Amniotic stem cell (primary cell): ENCODE measurements at regions not wholly inside any gene's neighbourhood (a gene's known extent, or its start where the extent isn't known, plus 50 kb on each side); places are given as distances from the start of the nearest gene placed in this dataset.
"Not testable (repeated sequence)": the region's sequence is repeated elsewhere in the genome, so short reads cannot be mapped to it uniquely, and the experiment has no call there.

Experiments used
- DNase-seq: peaks from one replicate; lab custom pipeline; 2025; lab: John Stamatoyannopoulos, UW

DNA sequence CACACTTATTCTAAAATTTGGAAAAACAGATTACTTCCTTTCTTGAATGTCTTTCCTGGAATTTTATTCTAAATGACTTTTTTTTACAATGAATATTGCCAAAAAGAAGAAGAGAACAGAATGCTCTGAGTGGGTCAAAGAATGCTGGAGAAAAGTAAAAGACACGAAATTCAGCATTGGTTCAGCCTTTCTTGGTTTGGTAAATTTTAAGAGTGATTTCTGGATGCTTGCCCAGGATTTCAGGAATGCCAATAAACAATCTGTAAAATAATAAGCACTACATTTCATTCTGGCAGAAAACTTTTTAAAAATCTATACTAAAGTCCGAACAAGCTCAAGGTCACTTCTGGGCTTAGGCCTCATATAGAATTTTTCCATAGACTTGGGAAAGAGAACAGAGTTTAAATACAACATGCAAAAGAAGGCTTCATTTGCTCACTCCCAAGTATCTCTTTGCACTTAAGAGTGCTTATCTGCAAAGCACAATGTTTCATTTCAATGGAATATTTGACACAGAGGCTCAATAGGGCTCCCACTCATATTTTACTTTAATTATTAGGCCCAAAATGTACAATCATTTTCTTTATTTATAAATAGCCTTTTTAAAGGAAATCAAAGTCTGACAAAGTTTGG is 359.5 kb upstream of the ANKRD30A start:
- DNase-seq: no peak

DNA sequence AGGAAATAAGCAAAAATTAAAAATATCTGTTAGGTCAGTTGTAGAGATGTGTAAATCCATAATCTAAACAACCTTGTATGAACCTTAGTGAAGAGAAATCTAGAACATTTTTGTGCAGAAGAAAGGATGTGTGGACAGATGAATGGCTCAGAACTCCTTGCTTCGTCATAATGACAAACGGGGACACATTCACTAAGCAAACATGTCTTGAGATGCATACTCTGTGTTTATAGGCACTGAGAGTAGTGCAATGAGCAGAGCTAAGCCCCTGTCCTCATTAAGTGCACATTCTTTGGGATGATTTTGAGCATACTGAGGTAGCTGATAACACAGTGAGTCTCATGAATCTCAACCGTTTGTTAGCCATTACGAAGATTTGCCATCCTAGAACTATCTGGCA is 360.6 kb upstream of the ANKRD30A start:
- DNase-seq: no peak

- no peak for DNase-seq
Observed at GRCh38 chr10:36761121-36761520, 364.3 kb upstream of the ANKRD30A start.

DNA sequence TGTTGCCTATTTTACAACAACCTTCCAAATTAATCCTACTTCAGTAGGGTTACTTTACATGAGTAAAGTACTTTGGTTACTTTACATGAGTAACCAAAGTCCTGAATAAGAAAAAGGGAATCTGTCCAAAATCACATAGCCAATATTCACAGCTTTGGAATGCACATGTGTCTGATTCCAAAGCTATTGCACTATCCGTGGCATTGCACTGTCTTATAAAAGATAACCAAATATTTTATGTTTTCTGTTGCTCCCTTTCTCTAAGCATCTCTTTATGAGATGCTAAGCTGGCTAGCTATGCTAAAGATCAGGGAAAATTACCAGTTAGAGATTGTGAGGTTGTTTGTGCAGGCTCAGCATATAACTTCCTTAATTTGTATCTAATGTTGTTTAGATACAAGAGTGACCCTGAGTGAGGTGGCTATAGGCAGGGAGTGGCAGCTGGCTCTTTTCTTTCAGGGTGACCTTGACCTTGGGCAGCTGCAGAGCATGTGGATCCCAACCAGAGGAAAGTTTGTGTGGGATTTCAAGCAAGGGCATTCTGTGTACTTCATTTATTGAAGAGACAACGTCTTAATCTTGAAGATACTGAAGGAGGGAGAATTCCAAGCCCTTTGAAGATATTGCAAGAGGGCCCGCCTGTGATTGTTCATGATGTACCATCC is 366.1 kb upstream of the ANKRD30A start:
- DNase-seq: peak; percentile 63

DNA sequence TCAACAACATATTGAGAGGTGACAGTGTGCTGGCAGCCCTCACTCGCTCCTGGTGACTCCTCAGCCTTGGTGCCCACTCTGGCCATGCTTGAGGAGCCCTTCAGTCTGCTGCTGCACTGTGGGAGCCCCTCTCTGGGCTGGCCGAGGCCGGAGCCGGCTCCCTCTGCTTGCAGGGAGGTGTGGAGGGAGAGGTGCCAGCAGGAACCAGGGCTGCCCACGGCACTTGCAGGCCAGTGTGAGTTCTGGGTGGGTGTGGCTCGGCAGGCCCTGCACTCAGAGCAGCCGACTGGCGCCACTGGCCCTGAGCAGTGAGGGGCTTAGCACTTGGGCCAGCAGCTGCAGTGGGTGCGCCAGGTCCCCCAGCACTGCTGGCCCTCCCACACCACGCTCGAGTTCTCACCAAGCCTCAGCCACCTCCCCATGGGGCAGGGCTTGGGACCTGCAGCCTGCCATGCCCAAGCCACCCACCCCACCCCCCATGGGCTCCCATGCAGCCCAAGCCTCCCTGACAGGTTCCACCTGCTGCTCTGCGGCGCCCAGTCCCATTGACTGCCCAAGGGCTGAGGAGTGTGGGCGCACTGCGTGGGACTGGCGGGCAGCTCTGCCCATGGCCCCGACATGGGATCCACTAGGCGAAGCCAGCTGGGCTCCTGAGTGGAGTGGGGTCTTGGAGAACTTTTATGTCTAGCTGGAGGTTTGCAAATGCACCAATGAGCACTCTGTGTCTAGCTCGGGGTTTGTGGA is 377.1 kb upstream of the ANKRD30A start:
- DNase-seq: no peak

DNA sequence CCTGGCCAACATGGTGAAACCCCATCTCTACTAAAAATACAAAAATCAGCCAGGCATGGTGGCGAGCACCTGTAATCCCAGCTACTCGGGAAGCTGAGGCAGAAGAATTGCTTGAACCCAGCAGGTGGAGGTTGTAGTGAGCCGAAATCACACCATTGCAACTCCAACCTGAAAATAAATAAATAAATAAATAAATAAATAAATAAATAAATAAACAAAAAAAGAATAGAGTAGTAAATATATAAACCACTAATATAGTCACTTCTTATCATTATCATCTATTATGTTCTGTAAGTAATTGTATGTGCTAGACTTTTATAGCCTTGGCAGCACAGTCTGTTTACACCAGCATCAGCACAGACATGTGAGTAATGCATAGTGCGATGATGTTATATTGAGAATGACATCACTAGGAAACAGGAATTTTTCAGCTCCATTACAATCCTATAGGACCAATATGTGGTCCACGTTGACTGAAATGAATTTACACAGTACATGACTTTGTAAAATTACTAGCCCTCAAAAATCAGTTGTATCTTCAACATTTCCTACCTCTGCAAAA is 385.4 kb upstream of the ANKRD30A start:
- no peak for DNase-seq

DNA sequence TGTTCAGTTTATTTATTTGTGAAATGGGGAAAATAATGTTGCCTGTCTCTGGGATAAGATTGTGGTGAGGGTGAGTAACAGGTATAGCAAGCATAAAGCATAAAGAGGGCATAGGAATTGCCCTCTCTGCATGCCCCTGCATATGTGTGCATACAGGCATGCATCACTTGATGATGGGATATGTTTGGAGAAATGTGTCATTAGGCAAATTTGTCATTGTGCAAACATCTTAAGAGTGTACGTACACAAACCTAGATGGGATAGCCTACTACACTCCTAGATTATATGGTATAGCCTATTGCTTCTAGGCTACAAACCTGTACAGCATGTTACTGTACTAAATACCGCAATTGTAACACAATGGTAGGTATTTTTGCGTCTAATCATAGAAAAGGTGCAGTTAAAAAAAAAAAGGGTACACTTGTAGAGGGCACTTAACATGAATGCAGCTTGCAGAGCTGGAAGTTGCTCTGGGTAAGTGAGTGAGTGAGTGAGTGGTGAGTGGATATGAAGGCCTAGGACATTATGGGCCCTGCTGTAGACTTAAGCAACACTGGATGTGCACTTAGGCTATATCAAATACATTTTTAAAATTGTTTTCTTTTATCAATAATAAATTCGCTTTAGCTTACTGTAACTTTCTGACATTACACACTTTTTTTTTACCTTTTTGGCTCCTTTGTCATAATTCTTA is 386.5 kb upstream of the ANKRD30A start:
- DNase-seq: no peak

DNA sequence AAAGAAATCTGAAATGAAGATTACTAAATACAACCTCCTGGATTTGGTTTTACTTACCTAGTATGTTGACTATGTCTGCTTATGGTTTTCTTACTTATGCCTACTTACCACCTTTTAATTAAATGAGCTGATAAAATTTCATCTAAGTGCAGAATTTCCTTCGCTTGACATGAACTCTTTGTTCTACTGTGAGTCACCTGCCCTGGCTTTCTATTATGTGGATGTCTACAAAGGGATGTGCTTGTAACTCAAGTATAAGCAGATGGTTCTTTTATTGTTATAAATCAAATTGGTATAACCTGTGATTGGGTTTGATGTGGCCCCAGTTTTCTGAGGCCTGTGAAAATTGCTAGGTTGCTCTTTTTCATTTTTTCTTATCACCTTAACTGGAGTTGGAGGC is 389.1 kb upstream of the ANKRD30A start:
- no peak for DNase-seq

DNA sequence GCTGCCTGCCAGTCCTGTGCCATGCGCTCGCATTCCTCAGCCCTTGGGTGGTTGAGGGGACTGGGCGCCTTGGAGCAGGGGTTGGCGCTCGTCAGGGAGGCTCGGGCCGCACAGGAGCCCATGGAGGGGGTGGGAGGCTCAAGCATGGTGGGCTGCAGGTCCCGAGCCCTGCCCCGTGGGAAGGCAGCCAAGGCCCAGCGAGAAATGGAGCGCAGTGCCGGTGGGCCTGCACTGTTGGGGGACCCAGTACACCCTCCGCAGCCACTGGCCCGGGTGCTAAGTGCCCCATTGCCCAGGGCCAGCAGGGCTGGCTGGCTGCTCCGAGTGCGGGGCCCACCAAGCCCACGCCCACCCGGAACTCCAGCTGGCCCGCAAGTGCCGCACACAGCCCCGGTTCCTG is 390.8 kb upstream of the ANKRD30A start:
- DNase-seq: not testable (repeated sequence)

DNA sequence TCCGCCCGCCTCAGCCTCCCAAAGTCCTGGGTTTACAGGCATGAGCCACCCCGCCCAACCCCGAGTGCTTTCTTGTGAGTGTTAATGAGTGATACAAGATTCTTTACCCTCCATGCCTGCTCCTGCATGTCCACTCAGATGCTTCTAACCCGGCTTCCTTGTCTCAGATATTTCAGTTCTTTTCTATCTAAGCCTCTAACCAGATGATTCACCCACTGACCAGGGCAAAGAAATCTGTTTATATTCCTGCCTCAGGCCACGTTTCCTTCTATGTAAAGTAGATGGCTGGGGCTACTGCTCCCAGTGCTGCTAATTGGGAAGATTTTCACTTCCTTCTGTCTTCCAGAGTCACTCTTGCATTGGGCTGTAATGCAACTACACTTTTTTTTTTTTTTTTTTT is 395.1 kb upstream of the ANKRD30A start:
- no peak for DNase-seq

DNA sequence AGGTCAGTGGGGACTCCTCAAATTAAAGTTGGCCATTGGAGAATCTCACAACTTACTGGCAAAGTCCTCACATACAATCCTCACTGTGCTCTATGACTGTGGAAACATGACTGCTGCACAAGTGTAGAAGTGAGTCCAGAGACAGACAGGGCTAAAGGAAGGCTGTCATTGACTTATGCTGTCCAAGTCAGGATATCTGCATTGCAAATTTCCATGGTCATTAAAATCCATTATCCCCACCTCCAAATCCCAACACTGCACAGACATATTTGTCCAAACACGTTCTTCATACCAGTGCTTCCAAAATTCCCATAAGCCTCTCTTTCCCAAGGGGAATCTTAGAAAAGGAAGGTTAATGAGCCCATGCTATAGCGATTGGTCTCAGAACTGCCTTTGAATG is 396.8 kb upstream of the ANKRD30A start:
- no peak for DNase-seq

DNA sequence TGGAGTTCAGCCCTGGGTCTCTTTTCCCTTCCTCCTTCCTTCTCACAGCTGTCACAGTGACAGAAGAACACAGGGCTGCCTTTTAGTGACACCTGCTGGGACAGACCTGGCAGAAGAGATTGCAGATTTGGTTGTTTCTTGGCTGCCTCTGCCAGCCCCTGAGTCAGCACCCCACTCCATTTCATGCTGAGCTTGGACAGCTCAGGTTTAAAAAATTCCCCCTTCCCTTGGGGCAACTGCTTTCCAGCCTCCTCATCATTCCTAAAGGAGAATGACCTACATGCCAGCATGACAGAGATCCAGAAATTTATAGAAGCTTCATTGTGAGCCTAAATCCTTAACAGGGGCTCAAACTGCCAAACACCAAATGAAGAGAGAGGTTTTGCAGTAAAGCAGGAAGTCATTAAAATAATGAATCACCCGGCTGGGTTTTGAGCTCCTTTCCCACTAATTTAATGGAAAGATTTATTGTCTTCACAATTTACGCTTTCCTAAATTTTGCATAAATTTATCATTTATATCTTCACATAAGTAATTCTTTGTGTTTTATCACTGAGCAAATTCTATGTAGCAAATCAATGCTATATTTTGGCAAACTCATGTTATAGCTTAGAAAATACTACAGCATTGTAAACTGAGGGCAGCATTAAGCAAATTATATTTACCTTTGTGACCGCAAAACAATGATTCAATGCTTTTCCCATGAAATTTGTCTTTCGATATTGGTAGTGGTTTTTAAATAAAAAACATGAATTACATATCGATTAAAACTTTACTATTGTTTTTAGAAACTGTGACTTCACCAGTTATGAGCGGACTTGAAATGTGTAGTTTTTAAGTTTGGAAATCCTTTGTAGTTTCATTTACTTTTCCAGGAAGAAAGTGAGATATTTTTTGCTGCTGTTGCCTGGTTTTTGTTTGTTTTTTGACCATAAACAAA is 399.5 kb upstream of the ANKRD30A start:
- DNase-seq: peak; percentile 75

DNA sequence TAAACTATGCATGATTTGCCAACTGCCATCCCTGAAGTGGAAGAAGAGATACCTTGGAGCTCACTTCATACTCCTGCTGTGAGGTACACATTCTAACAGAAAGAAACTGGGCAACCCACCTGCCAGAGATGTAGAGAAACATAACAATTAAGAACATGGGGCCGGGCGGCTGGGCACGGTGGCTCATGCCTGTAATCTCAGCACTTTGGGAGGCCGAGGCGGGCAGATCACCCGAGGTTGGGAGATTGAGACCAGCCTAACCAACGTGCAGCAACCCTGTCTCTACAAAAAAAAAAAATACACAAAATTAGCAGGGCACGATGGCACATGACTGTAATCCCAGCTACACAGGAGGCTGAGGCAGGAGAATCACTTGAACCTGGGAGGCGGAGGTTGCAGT is 402.6 kb upstream of the ANKRD30A start:
- no peak for DNase-seq

GRCh38 chr10:36721871-36722270 is 403.5 kb upstream of the ANKRD30A start:
- no peak for DNase-seq

- DNase-seq: no peak
Observed at GRCh38 chr10:36720895-36721294, 404.5 kb upstream of the ANKRD30A start.

- DNase-seq: no peak
Observed at GRCh38 chr10:36717118-36717517, 408.3 kb upstream of the ANKRD30A start.

- no peak for DNase-seq
Observed at GRCh38 chr10:36716291-36716690, 409.1 kb upstream of the ANKRD30A start.

- no peak for DNase-seq
Observed at GRCh38 chr10:36712695-36713094, 412.7 kb upstream of the ANKRD30A start.

- no peak for DNase-seq
Observed at GRCh38 chr10:36711361-36711760, 414.0 kb upstream of the ANKRD30A start.

DNA sequence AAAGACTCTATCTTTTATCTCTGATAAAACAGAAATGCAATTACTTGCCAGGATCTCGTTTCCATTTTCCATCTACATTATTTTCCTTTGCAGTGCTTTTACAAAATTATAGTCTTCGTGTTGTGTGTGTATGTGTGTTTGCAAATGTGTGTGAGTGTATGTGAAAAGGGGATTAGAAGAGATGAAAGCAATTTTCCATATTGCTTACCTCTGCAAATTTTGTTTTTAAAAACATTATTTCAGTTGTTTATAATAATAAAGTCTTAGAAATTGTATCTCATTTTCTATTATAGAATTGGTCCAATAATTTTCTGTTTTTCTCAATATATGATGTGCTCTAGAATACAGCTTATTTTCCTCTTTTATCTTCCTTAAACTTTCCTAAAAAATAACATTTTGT is 421.3 kb upstream of the ANKRD30A start:
- DNase-seq: no peak

DNA sequence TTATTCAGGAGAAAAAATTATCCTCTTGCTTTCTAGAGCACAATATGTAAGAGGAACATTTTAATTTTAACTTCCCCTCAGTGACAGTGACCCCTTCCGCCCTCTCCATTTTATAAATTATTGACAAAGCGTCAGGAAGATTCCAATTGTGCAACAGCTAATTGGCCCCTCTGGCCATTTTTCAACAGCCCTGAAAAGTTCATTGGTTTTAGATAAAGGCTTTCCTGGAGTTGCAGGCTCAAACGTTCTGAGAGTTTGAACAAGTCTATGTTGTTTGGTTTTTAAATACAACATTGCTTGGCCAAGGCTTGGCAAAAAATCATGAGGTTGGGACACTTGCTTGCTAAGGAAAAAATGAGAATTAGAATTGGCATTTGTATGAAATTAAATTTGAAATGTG is 422.2 kb upstream of the ANKRD30A start:
- DNase-seq: no peak
